ENCODE measurements at regions not wholly inside any gene's neighbourhood (a gene's known extent, or its start where the extent isn't known, plus 50 kb on each side); places are given as distances from the start of the nearest gene placed in this dataset.

DNA sequence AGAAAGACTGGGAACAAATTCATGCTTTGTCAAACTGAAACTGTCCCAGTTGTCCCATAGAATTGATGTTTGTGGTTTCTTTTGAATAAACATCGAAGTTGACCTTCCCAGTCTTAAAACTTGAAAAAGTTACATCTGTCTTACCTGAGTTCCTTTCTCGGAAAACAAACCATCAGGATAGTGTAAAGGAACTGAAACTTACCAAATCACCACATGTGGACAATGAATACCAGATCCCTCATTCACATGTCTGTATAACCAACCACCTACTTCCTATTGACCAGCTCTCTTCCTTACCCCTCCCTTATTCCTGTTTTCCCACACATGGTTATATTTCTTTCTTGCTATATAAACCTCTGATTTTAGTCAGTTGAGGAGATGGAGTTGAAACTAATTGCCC, 791.7 kb upstream of the PCDH20 start:
- TF ChIP-seq, protein P1, sequence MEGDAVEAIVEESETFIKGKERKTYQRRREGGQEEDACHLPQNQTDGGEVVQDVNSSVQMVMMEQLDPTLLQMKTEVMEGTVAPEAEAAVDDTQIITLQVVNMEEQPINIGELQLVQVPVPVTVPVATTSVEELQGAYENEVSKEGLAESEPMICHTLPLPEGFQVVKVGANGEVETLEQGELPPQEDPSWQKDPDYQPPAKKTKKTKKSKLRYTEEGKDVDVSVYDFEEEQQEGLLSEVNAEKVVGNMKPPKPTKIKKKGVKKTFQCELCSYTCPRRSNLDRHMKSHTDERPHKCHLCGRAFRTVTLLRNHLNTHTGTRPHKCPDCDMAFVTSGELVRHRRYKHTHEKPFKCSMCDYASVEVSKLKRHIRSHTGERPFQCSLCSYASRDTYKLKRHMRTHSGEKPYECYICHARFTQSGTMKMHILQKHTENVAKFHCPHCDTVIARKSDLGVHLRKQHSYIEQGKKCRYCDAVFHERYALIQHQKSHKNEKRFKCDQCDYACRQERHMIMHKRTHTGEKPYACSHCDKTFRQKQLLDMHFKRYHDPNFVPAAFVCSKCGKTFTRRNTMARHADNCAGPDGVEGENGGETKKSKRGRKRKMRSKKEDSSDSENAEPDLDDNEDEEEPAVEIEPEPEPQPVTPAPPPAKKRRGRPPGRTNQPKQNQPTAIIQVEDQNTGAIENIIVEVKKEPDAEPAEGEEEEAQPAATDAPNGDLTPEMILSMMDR (IDR thresholded peaks at IDR 0.05) = no peak
- no peak for TF ChIP-seq POLR2A (IDR thresholded peaks at IDR 0.05)
